Endodermal cell (in vitro differentiated cells): ENCODE measurements at regions not wholly inside any gene's neighbourhood (a gene's known extent, or its start where the extent isn't known, plus 50 kb on each side); places are given as distances from the start of the nearest gene placed in this dataset.
A peak's percentile ranks its signal among the peaks of the same experiment; 100 is the strongest.

ENCODE experiments used
- DNase-seq: peaks from one replicate; pipeline ENCODE4 v3.0.0-alpha.2; 2017
- H3K27ac ChIP-seq: 2 replicates; pipeline ENCODE4 v1.5.1; 2013; ENCODE audit warnings: mild to moderate bottlenecking, low read depth, low read length, moderate library complexity
- H3K27me3 ChIP-seq: 2 replicates; pipeline ENCODE4 v1.6.1; 2013; ENCODE audit warnings: mild to moderate bottlenecking, low read length, moderate library complexity; ENCODE audit not compliant: insufficient read depth, control insufficient read depth, poor library complexity, severe bottlenecking
- H3K36me3 ChIP-seq: 2 replicates; pipeline ENCODE4 v1.7.0; 2013; ENCODE audit warnings: mild to moderate bottlenecking, low read length, moderate library complexity; ENCODE audit not compliant: control insufficient read depth, insufficient read depth
- H3K4me1 ChIP-seq: one replicate; pipeline ENCODE4 v1.7.0; 2013; ENCODE audit warnings: low read length; ENCODE audit not compliant: control insufficient read depth, insufficient read depth
- H3K4me3 ChIP-seq: 2 replicates; pipeline ENCODE4 v1.5.1; 2013; ENCODE audit warnings: mild to moderate bottlenecking, low read length, moderate library complexity
- H3K9ac ChIP-seq: 2 replicates; pipeline ENCODE4 v1.6.1; 2013; ENCODE audit warnings: mild to moderate bottlenecking, low read length, moderate library complexity; ENCODE audit not compliant: poor library complexity, severe bottlenecking; ENCODE audit errors: extremely low read depth
- H3K9me3 ChIP-seq: 2 replicates; pipeline ENCODE4 v1.6.1; 2013; ENCODE audit warnings: mild to moderate bottlenecking, low read length, moderate library complexity; ENCODE audit not compliant: control insufficient read depth
- H3K27ac Mint-ChIP-seq: 2 replicates; pipeline ENCODE4 v1.8.0; 2020; ENCODE audit warnings: mixed read lengths
- H3K27me3 Mint-ChIP-seq: 2 replicates; pipeline ENCODE4 v1.8.0; 2021; ENCODE audit warnings: mild to moderate bottlenecking, mixed read lengths; ENCODE audit not compliant: insufficient read depth
- H3K36me3 Mint-ChIP-seq: 2 replicates; pipeline ENCODE4 v1.8.0; 2020; ENCODE audit warnings: low read depth, mixed read lengths
- H3K4me1 Mint-ChIP-seq: 2 replicates; pipeline ENCODE4 v1.8.0; 2020; ENCODE audit warnings: mixed read lengths
- H3K4me3 Mint-ChIP-seq: 2 replicates; pipeline ENCODE4 v1.8.0; 2020; ENCODE audit warnings: mild to moderate bottlenecking, moderate library complexity, mixed read lengths
- H3K9me3 Mint-ChIP-seq: 2 replicates; pipeline ENCODE4 v1.8.0; 2020; ENCODE audit warnings: mild to moderate bottlenecking, mixed read lengths
- CTCF ChIP-seq: fragments of 200-600 bp; sonication (generic); conservative IDR thresholded peaks from 2 replicates; pipeline ENCODE4 v1.5.0; 2021; ENCODE audit warnings: antibody characterized with exemption, mild to moderate bottlenecking
- WGBS, 2 experiments: methylation state at CpG; one replicate each; pipeline versions ENCODE4 v1.1.5 to v1.1.7; 2013; ENCODE audit warnings: missing lambda C conversion rate in 2 of 2, mixed read lengths in 1 of 2; ENCODE audit not compliant: insufficient coverage in 1 of 2, insufficient read length in 1 of 2; 5-methylcytosine and 5-hydroxymethylcytosine counted together

- H3K4me3 ChIP-seq = no peak overlapping the region
- 76 to 94% methylated on average over 2 to 3 of the region's 3 CpGs for WGBS, 2 experiments
- no peak overlapping the region for H3K4me3 Mint-ChIP-seq
- peaks cover 25% of the 10 kb centered on the region for H3K4me1 Mint-ChIP-seq
- H3K27ac ChIP-seq = no peak overlapping the region
- H3K27me3 Mint-ChIP-seq = no peaks in the 10 kb centered on the region
- H3K36me3 ChIP-seq = no peaks in the 10 kb centered on the region
- H3K27ac Mint-ChIP-seq = no peak overlapping the region
- no peaks in the 10 kb centered on the region for H3K27me3 ChIP-seq
- H3K36me3 Mint-ChIP-seq = no peaks in the 10 kb centered on the region
- no peaks in the 10 kb centered on the region for H3K9me3 ChIP-seq
- peaks cover 2% of the 10 kb centered on the region for H3K9me3 Mint-ChIP-seq
- peak; percentile 58 for DNase-seq
- H3K4me1 ChIP-seq = peaks cover 6% of the 10 kb centered on the region
- no peak overlapping the region for H3K9ac ChIP-seq
- TF ChIP-seq CTCF = peak; percentile 47
These were observed 615.6 kb upstream of the SOX11 start for GRCh38 chr2:5076599-5076998.

- WGBS, 2 experiments = 58 to 74% methylated on average over 3 to 4 of the region's 4 CpGs
- Histone ChIP-seq H3K27ac (no peak overlapping the region), H3K4me3 (no peak overlapping the region), H3K9ac (no peak overlapping the region), H3K27me3 (no peaks in the 10 kb centered on the region), H3K36me3 (no peaks in the 10 kb centered on the region), H3K9me3 (no peaks in the 10 kb centered on the region), H3K4me1 (peaks cover 6% of the 10 kb centered on the region)
- peaks cover 25% of the 10 kb centered on the region for H3K4me1 Mint-ChIP-seq
- no peak for TF ChIP-seq CTCF
- H3K27me3 Mint-ChIP-seq = no peaks in the 10 kb centered on the region
- no peak for DNase-seq
- no peaks in the 10 kb centered on the region for H3K36me3 Mint-ChIP-seq
- peaks cover 2% of the 10 kb centered on the region for H3K9me3 Mint-ChIP-seq
- H3K27ac Mint-ChIP-seq = peak overlapping the region; percentile 50
- no peak overlapping the region for H3K4me3 Mint-ChIP-seq
These were observed 614.6 kb upstream of the SOX11 start for GRCh38 chr2:5077479-5078089.

- WGBS, 2 experiments = 93 to 100% methylated on average over 2 to 3 of the region's 3 CpGs
- Mint-ChIP-seq H3K27ac (no peak overlapping the region), H3K27me3 (no peaks in the 10 kb centered on the region), H3K36me3 (no peaks in the 10 kb centered on the region), H3K4me3 (no peak overlapping the region), H3K4me1 (peaks cover 4% of the 10 kb centered on the region), H3K9me3 (peaks cover 2% of the 10 kb centered on the region)
- Histone ChIP-seq H3K36me3 (no peaks in the 10 kb centered on the region), H3K27ac (no peak overlapping the region), H3K9ac (no peak overlapping the region), H3K9me3 (no peaks in the 10 kb centered on the region), H3K27me3 (no peaks in the 10 kb centered on the region), H3K4me1 (no peaks in the 10 kb centered on the region), H3K4me3 (no peak overlapping the region)
- DNase-seq = no peak
- TF ChIP-seq CTCF = no peak
These were observed 608.8 kb upstream of the SOX11 start for GRCh38 chr2:5083402-5083801.
